Activated CD8-positive, alpha-beta memory T cell treated with anti-CD3 and anti-CD28 coated beads, Interleukin-2, amount 10 ng/mL, durations not matched to agents 7 days and 5 days (primary cell): ENCODE measurements at regions not wholly inside any gene's neighbourhood (a gene's known extent, or its start where the extent isn't known, plus 50 kb on each side); places are given as distances from the start of the nearest gene placed in this dataset.
"Not testable (repeated sequence)": the region's sequence is repeated elsewhere in the genome, so short reads cannot be mapped to it uniquely, and the experiment has no call there.

Experiments used
- ATAC-seq: fragments of 150-1000 bp; cut with Tn5 transposase; one replicate; pipeline ENCODE4 v1.10.0; 2021; ENCODE audit warnings: moderate library complexity
- CTCF ChIA-PET: fragments of 350-600 bp; sonication (Branson Sonifier 250); formaldehyde crosslinking; loops from one replicate; lab custom pipeline; 2021; ENCODE audit warnings: antibody characterized with exemption; lab: Charles Lee
- DNase-seq: peaks from one replicate; pipeline ENCODE4 v3.0.0-alpha.2; 2020
- H3K27ac Mint-ChIP-seq: one replicate; pipeline ENCODE4 v1.8.0; 2021; ENCODE audit warnings: mild to moderate bottlenecking, mixed read lengths
- H3K27me3 Mint-ChIP-seq: one replicate; pipeline ENCODE4 v1.8.0; 2021; ENCODE audit warnings: mixed read lengths
- H3K36me3 Mint-ChIP-seq: one replicate; pipeline ENCODE4 v1.8.0; 2021; ENCODE audit warnings: mild to moderate bottlenecking, mixed read lengths
- H3K4me1 Mint-ChIP-seq: one replicate; pipeline ENCODE4 v1.8.0; 2021; ENCODE audit warnings: mixed read lengths
- H3K4me3 Mint-ChIP-seq: one replicate; pipeline ENCODE4 v1.8.0; 2021; ENCODE audit warnings: mild to moderate bottlenecking, moderate library complexity, mixed read lengths
- H3K9me3 Mint-ChIP-seq: one replicate; pipeline ENCODE4 v1.8.0; 2022; ENCODE audit warnings: low read depth, mixed read lengths

DNA sequence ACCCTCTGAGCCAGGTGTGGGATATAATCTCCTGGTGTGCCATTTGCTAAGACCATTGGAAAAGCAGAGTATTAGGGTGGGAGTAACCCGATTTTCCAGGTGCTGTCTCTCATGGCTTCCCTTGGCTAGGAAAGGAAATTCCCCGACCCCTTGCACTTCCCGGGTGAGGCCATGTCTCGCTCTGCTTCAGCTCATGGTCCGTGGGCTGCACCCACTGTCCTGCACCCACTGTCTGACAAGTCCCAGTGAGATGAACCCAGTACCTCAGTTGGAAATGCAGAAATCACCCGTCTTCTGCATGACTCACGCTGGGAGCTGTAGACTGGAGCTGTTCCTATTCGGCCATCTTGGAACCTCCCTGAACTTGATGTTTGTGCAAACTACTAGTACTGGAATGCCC lies 828.5 kb upstream of the CDH6 start:
- H3K36me3 Mint-ChIP-seq, H3K27me3 Mint-ChIP-seq, ATAC-seq, H3K4me3 Mint-ChIP-seq, CTCF ChIA-PET, DNase-seq, H3K27ac Mint-ChIP-seq, H3K4me1 Mint-ChIP-seq: not testable (repeated sequence)
- peaks cover 11% of the 10 kb centered on the region for H3K9me3 Mint-ChIP-seq

DNA sequence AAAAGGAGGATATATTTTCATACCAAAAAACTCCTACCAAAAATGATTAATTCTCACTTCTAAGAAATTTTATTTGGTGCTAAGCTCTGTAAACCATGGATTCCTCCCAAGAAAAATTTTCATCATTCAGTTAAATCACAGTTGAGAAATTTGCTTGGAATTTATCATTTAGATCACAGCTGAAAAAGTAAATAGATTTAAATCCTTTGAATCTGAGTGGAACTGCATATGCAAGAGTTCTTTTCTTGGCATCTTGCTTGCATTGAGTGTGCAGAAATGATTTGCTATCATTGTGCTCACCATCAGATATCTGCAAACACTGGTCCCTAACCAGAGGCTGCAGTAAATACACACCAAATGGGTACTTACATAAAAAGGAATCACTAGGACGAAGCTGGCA lies 836.1 kb upstream of the CDH6 start:
- no peaks in the 10 kb centered on the region for H3K27me3 Mint-ChIP-seq
- CTCF ChIA-PET: no interaction called here
- no peak overlapping the region for H3K27ac Mint-ChIP-seq

DNA sequence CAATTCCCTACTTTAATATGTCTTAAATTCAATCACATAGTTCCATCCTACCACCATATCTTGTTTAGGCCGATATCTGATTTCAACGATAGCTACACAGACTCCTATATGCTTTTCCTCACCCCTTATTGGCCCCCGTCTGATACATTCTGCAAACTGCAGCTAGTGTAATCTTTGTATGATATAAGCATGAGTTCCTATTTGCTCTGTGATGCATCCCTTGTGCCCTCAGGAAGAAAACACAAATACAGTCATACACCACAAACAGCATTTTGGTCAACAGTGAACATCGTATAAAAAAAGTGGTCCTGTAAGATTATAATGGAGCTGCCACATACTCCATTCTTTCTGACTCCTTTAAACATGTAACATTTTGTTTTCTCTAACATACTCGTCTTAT lies 837.8 kb upstream of the CDH6 start:
- H3K36me3 Mint-ChIP-seq: no peaks in the 10 kb centered on the region
- H3K27me3 Mint-ChIP-seq: no peaks in the 10 kb centered on the region
- no peaks in the 10 kb centered on the region for H3K4me1 Mint-ChIP-seq
- no peak overlapping the region for H3K4me3 Mint-ChIP-seq
- no peak overlapping the region for H3K27ac Mint-ChIP-seq
- ATAC-seq (no peak), DNase-seq (no peak)
- CTCF ChIA-PET: no interaction called here
- H3K9me3 Mint-ChIP-seq: peaks cover 10% of the 10 kb centered on the region

More for the DNA sequence above, 836.1 kb upstream of the CDH6 start:
- DNase-seq (no peak), ATAC-seq (no peak)
- H3K36me3 Mint-ChIP-seq: no peaks in the 10 kb centered on the region
- H3K4me3 Mint-ChIP-seq: no peak overlapping the region
- H3K4me1 Mint-ChIP-seq: no peaks in the 10 kb centered on the region
- peaks cover 10% of the 10 kb centered on the region for H3K9me3 Mint-ChIP-seq

DNA sequence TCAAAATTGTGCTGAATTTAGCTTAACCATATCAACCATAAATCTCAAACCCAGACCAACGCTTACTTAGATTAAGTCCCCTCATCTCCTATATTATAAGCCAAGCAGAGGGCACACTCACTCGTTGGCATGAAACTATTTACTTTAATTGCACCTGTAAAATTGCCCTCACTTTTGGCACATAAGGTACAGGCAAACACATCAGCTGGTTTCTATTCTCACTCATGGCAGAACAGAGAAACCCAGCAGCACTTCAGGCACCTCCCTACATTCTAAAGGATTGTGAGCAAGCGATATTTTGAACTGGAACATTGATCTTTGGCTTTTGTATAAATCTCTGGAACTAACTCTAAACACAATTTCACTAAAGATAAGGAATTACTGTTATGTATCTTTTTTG lies 845.6 kb upstream of the CDH6 start:
- CTCF ChIA-PET: no interaction called here
- Mint-ChIP-seq H3K36me3 (no peaks in the 10 kb centered on the region), H3K9me3 (peaks cover 8% of the 10 kb centered on the region), H3K4me1 (no peaks in the 10 kb centered on the region), H3K4me3 (no peak overlapping the region), H3K27me3 (no peaks in the 10 kb centered on the region), H3K27ac (no peak overlapping the region)
- DNase-seq (no peak), ATAC-seq (no peak)

DNA sequence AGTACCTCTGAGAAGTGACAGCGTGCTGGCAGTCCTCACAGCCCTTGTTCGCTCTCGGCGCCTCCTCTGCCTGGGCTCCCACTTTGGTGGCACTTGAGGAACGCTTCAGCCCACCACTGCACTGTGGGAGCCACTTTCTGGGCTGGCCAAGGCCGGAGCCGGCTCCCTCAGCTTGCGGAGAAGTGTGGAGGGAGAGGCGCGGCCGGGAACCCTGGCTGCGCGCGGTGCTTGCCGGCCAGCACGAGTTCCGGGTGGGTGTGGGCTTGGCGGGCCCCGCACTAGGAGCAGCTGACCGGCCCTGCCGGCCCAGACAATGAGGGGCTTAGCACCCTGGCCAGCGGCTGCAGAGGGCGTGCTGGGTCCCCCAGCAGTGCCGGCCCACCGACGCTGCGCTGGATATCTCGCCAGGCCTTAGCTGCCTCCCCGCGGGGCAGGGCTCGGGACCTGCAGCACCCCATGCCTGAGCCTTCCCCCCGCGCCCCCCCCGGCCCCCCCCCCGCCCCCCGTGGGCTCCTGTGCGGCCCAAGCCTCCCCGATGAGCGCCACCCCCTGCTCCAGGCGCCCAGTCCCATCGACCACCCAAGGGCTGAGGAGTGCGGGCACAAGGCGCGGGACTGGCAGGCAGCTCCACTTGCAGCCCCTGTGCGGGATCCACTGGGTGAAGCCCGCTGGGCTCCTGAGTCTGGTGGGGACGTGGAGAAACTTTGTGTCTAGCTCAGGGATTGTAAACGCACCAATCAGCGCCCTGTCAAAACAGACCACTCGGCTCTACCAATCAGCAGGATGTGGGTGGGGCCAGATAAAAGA lies 847.7 kb upstream of the CDH6 start:
- H3K27me3 Mint-ChIP-seq: not testable (repeated sequence)

DNA sequence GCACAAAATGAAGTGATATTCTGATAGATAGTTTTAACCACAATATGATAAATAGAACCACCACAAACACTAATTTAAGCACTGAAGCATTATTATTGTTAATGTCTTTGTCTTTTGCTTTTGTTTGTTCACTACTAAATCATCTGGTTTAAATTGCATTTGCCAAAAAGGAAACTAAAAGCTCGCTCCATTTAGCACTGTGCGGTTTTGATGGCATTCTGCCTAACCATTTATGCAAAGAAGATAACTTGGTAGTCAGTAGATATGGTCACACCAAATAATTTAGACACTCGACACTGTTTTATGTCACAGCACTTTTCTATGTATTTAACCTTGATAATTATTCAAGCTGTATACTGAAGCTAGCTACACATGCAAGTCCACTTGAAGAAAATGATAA lies 849.8 kb upstream of the CDH6 start:
- DNase-seq (no peak), ATAC-seq (no peak)
- CTCF ChIA-PET: no interaction called here
- no peaks in the 10 kb centered on the region for H3K27me3 Mint-ChIP-seq
- no peaks in the 10 kb centered on the region for H3K4me1 Mint-ChIP-seq
- peaks cover 13% of the 10 kb centered on the region for H3K9me3 Mint-ChIP-seq
- H3K27ac Mint-ChIP-seq: no peak overlapping the region
- H3K4me3 Mint-ChIP-seq: no peak overlapping the region
- H3K36me3 Mint-ChIP-seq: no peaks in the 10 kb centered on the region

More for the DNA sequence above, 847.7 kb upstream of the CDH6 start:
- CTCF ChIA-PET, H3K36me3 Mint-ChIP-seq, DNase-seq, H3K4me3 Mint-ChIP-seq, H3K27ac Mint-ChIP-seq, H3K4me1 Mint-ChIP-seq, ATAC-seq: not testable (repeated sequence)
- H3K9me3 Mint-ChIP-seq: peaks cover 14% of the 10 kb centered on the region

DNA sequence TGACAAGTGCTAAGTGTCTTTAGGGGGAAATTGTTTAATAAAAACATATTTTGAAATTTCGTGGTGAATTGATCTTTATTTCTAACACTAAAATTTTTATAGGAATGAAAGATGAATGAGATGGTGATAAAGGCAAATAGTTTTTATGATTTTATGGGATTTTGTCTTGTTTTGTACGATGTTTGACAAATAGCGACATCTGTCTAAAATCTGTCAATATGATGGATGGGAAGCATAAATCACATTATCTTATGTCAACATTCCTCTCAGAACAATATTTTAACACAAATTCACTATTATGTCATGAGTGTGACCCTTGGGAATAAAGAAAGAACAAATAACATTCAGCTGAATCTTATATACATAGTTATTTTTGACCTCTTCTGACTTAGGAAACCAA lies 852.0 kb upstream of the CDH6 start:
- CTCF ChIA-PET: no interaction called here
- DNase-seq (no peak), ATAC-seq (no peak)
- Mint-ChIP-seq H3K9me3 (peaks cover 15% of the 10 kb centered on the region), H3K27ac (no peak overlapping the region), H3K36me3 (no peaks in the 10 kb centered on the region), H3K27me3 (no peaks in the 10 kb centered on the region), H3K4me1 (no peaks in the 10 kb centered on the region), H3K4me3 (no peak overlapping the region)

DNA sequence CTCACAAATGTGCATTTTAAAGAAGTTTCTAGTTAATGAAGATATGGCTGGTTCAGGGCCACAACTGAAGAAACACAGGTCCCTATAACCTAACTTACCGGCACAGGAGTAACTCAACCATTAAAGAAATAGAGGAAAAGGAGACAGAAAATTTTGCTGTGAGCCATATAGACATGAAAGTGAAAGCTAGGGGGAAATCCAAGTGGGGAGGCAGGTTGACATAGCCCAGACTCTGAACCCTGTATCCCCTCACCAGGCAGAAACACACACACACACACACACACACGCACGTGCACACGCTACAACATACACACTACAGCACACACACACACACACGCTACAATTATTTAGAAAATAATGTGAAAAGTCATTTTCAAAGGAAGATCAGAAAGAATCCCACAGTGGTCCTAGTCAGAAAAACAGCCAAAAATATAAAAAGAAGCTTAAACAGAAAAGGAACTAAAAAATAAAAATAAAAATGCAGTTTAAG lies 856.4 kb upstream of the CDH6 start:
- H3K4me3 Mint-ChIP-seq: no peak overlapping the region
- H3K27me3 Mint-ChIP-seq: no peaks in the 10 kb centered on the region
- no peaks in the 10 kb centered on the region for H3K36me3 Mint-ChIP-seq
- DNase-seq: no peak
- H3K9me3 Mint-ChIP-seq: peaks cover 10% of the 10 kb centered on the region
- CTCF ChIA-PET: no interaction called here
- H3K4me1 Mint-ChIP-seq: no peaks in the 10 kb centered on the region
- no peak overlapping the region for H3K27ac Mint-ChIP-seq
- no peak for ATAC-seq

DNA sequence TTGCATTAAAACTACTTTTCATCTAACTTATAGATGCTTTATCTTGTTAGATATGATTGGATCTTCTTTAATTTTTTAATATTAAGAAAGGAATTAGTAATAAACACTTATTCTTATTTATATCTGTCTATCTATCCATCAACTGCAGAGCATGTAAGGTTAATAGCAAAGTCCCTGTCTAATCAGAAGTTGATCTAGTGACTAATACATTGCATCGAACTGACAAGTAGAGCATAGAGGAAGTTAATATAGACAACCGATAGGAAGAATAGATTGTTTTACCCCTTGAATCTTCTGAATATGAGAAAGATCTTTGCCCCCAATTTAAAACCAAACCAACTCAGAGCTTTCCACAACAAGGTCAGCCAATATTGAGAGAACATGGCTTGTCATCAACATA lies 862.0 kb upstream of the CDH6 start:
- H3K4me1 Mint-ChIP-seq: no peaks in the 10 kb centered on the region
- no peak overlapping the region for H3K27ac Mint-ChIP-seq
- no peak for ATAC-seq
- H3K9me3 Mint-ChIP-seq: peaks cover 9% of the 10 kb centered on the region
- H3K36me3 Mint-ChIP-seq: no peaks in the 10 kb centered on the region
- CTCF ChIA-PET: no interaction called here
- no peak for DNase-seq
- H3K4me3 Mint-ChIP-seq: no peak overlapping the region
- no peaks in the 10 kb centered on the region for H3K27me3 Mint-ChIP-seq

DNA sequence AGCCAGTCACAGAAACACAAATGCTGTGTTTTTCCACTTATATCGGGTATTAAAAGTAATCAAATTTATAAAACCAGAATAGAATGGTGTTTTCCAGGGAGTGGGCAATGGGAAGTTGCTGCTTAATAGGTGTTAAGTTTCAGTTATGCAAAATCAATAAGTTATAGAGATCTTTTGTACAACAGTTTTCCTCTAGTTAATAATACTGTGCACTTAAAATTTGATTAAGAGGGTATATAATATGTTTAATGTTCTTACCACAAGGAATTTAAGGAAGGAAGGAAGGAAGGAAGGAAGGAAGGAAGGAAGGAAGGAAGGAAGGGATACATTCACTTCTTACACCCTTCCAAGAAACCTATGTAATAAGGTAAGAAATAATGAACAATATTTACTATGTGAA lies 867.7 kb upstream of the CDH6 start:
- H3K27me3 Mint-ChIP-seq: no peaks in the 10 kb centered on the region
- H3K36me3 Mint-ChIP-seq: no peaks in the 10 kb centered on the region
- H3K4me1 Mint-ChIP-seq: no peaks in the 10 kb centered on the region
- DNase-seq (no peak), ATAC-seq (no peak)
- no peak overlapping the region for H3K27ac Mint-ChIP-seq
- no peak overlapping the region for H3K4me3 Mint-ChIP-seq
- CTCF ChIA-PET: no interaction called here
- no peaks in the 10 kb centered on the region for H3K9me3 Mint-ChIP-seq

DNA sequence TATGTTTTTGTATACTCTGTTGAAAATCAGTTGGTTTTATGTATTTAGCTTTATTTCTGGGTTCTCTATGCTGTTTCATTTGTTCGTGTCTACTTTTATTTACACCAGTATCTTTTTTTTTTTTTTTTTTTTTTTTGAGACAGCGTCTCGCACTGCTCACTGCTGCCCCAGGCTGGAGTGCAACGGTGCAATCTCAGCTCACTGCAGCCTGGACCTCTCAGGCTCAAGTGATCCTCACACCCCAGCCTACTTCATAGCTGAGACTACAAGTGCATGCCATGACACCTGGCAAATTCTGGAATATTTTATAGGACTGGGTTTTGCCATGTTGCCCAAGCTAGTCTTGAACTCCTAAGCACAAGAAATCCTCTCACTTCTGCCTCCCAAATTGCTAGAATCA lies 869.4 kb upstream of the CDH6 start:
- DNase-seq (no peak), ATAC-seq (no peak)
- Mint-ChIP-seq H3K27ac (no peak overlapping the region), H3K36me3 (no peaks in the 10 kb centered on the region), H3K4me3 (no peak overlapping the region), H3K4me1 (no peaks in the 10 kb centered on the region), H3K27me3 (no peaks in the 10 kb centered on the region), H3K9me3 (peaks cover 2% of the 10 kb centered on the region)
- CTCF ChIA-PET: no interaction called here

DNA sequence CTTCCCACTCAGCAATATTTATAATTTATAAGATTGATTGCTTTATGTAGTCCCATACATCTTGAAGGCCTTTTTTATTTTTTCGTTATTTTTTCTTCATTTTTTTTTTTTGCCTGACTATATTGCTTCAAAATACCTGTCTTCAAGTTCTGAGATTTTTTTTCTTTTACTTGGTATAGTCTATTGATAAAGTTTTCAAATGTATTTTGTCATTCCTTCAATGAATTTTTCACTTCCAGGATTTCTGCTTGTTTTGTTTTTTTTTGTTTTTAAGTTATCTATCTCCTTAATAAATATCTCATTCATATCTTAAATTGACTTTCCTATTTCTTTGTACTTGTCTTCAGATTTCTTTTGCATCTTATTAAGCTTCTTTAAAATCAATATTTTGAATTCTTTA lies 905.6 kb upstream of the CDH6 start:
- no peak for ATAC-seq
- CTCF ChIA-PET: no interaction called here
- no peaks in the 10 kb centered on the region for H3K4me1 Mint-ChIP-seq
- no peak for DNase-seq
- no peak overlapping the region for H3K4me3 Mint-ChIP-seq
- no peaks in the 10 kb centered on the region for H3K36me3 Mint-ChIP-seq
- no peaks in the 10 kb centered on the region for H3K27me3 Mint-ChIP-seq
- H3K27ac Mint-ChIP-seq: no peak overlapping the region
- peaks cover 17% of the 10 kb centered on the region for H3K9me3 Mint-ChIP-seq

DNA sequence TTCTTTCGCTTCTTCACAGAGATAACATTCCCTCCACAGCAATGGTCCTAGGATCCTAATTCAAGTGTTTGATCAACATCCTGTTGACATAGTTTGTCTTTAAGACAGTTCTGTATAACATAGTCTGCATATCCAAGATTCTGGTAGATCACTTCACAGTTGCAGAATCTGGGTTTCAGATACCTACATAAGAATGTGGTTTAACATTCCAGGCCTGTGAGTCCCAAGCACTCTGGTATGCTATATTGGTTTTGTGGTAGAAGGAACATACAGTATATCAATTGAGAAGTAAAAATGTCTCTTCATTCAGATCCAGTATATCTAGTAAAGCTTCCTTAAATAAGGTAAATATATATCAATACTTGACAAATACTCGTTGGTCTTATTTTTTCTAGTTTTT lies 914.2 kb upstream of the CDH6 start:
- CTCF ChIA-PET: no interaction called here
- no peak overlapping the region for H3K27ac Mint-ChIP-seq
- ATAC-seq (no peak), DNase-seq (no peak)
- peaks cover 16% of the 10 kb centered on the region for H3K9me3 Mint-ChIP-seq
- no peaks in the 10 kb centered on the region for H3K27me3 Mint-ChIP-seq
- no peaks in the 10 kb centered on the region for H3K4me1 Mint-ChIP-seq
- no peaks in the 10 kb centered on the region for H3K36me3 Mint-ChIP-seq
- no peak overlapping the region for H3K4me3 Mint-ChIP-seq

DNA sequence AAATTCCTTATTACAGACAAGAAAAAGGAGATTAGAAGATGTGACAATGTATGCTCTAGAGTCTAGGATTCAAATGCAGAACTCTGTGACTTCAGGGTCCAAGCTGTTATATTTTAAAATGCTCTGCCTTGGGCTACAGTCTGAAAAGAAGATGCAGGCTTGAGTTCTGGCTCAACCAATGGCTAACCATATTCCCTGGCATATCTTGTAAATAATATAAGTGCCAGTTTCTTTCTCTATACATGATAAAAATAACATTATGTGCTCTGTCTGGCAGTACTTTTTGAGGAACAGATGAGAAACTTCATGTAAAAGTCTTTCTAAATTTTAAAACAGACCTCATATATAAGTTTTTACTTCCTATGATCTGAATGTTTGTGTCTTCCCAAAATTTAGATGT lies 926.5 kb upstream of the CDH6 start:
- Mint-ChIP-seq H3K27me3 (no peaks in the 10 kb centered on the region), H3K9me3 (peaks cover 8% of the 10 kb centered on the region), H3K36me3 (peaks cover 2% of the 10 kb centered on the region), H3K27ac (no peak overlapping the region), H3K4me1 (no peaks in the 10 kb centered on the region), H3K4me3 (no peak overlapping the region)
- no peak for DNase-seq
- ATAC-seq: no peak
- CTCF ChIA-PET: no interaction called here
